ENCODE measurements at regions not wholly inside any gene's neighbourhood (a gene's known extent, or its start where the extent isn't known, plus 50 kb on each side); places are given as distances from the start of the nearest gene placed in this dataset.

GRCh38 chr13:73742982-73743381 lies 391.2 kb downstream of the KLF12 start:
- TF ChIP-seq CTCF (IDR thresholded peaks at IDR 0.05; ENCODE audit: insufficient read depth, low read length, poor library complexity, severe bottlenecking), result no peak
- H3K4me3 ChIP-seq (ENCODE audit: low read depth, low read length), result no peak overlapping the region
- H3K36me3 ChIP-seq (ENCODE audit: control insufficient read depth, insufficient read depth, low read length), result no peaks in the 10 kb centered on the region
- H3K27me3 ChIP-seq (ENCODE audit: control insufficient read depth, insufficient read depth, low read length), result no peaks in the 10 kb centered on the region
- no peak for DNase-seq (ENCODE audit: low read depth)

GRCh38 chr13:73741742-73742141 lies 392.5 kb downstream of the KLF12 start:
- DNase-seq (ENCODE audit: low read depth), result no peak
- TF ChIP-seq CTCF (IDR thresholded peaks at IDR 0.05; ENCODE audit: insufficient read depth, low read length, poor library complexity, severe bottlenecking), result no peak
- no peaks in the 10 kb centered on the region for H3K36me3 ChIP-seq (ENCODE audit: control insufficient read depth, insufficient read depth, low read length)
- H3K4me3 ChIP-seq (ENCODE audit: low read depth, low read length), result no peak overlapping the region
- H3K27me3 ChIP-seq (ENCODE audit: control insufficient read depth, insufficient read depth, low read length), result no peaks in the 10 kb centered on the region

- no peaks in the 10 kb centered on the region for H3K27me3 ChIP-seq (ENCODE audit: control insufficient read depth, insufficient read depth, low read length)
- H3K4me3 ChIP-seq (ENCODE audit: low read depth, low read length), result no peak overlapping the region
- TF ChIP-seq CTCF (IDR thresholded peaks at IDR 0.05; ENCODE audit: insufficient read depth, low read length, poor library complexity, severe bottlenecking), result no peak
- DNase-seq (ENCODE audit: low read depth), result no peak
- no peaks in the 10 kb centered on the region for H3K36me3 ChIP-seq (ENCODE audit: control insufficient read depth, insufficient read depth, low read length)
Observed at GRCh38 chr13:73741111-73741510, 393.1 kb downstream of the KLF12 start.

- H3K27me3 ChIP-seq (ENCODE audit: control insufficient read depth, insufficient read depth, low read length), result no peaks in the 10 kb centered on the region
- no peak for TF ChIP-seq CTCF (IDR thresholded peaks at IDR 0.05; ENCODE audit: insufficient read depth, low read length, poor library complexity, severe bottlenecking)
- DNase-seq (ENCODE audit: low read depth), result no peak
- no peak overlapping the region for H3K4me3 ChIP-seq (ENCODE audit: low read depth, low read length)
- no peaks in the 10 kb centered on the region for H3K36me3 ChIP-seq (ENCODE audit: control insufficient read depth, insufficient read depth, low read length)
Observed at GRCh38 chr13:73740666-73741065, 393.5 kb downstream of the KLF12 start.

GRCh38 chr13:73739394-73739793 lies 394.8 kb downstream of the KLF12 start:
- no peak for TF ChIP-seq CTCF (IDR thresholded peaks at IDR 0.05; ENCODE audit: insufficient read depth, low read length, poor library complexity, severe bottlenecking)
- no peak overlapping the region for H3K4me3 ChIP-seq (ENCODE audit: low read depth, low read length)
- no peaks in the 10 kb centered on the region for H3K27me3 ChIP-seq (ENCODE audit: control insufficient read depth, insufficient read depth, low read length)
- DNase-seq (ENCODE audit: low read depth), result no peak
- no peaks in the 10 kb centered on the region for H3K36me3 ChIP-seq (ENCODE audit: control insufficient read depth, insufficient read depth, low read length)

- DNase-seq (ENCODE audit: low read depth), result no peak
- H3K4me3 ChIP-seq (ENCODE audit: low read depth, low read length), result no peak overlapping the region
- no peak for TF ChIP-seq CTCF (IDR thresholded peaks at IDR 0.05; ENCODE audit: insufficient read depth, low read length, poor library complexity, severe bottlenecking)
- H3K36me3 ChIP-seq (ENCODE audit: control insufficient read depth, insufficient read depth, low read length), result no peaks in the 10 kb centered on the region
- H3K27me3 ChIP-seq (ENCODE audit: control insufficient read depth, insufficient read depth, low read length), result no peaks in the 10 kb centered on the region
Observed at GRCh38 chr13:73738626-73739025, 395.6 kb downstream of the KLF12 start.

All from kidney epithelial cell (primary cell).